Tibial nerve (tissue), 4 donors: ENCODE measurements at regions not wholly inside any gene's neighbourhood (a gene's known extent, or its start where the extent isn't known, plus 50 kb on each side); places are given as distances from the start of the nearest gene placed in this dataset.
"Not testable (repeated sequence)": the region's sequence is repeated elsewhere in the genome, so short reads cannot be mapped to it uniquely, and the experiment has no call there.

ENCODE experiments used
- DNase-seq, 2 donors: peaks; one replicate each; pipeline ENCODE4 v3.0.0-alpha.2; 2019; ENCODE audit warnings: low spot score in 2 of 2
- H3K27ac ChIP-seq, 4 donors: fragments of 200-600 bp; sonication (generic) in 3 of 4; one replicate each; pipeline ENCODE4 v1.5.1; 2017 to 2019; ENCODE audit warnings: mild to moderate bottlenecking in 1 of 4
- H3K27me3 ChIP-seq, 2 donors: fragments of 200-600 bp; sonication (generic) in 1 of 2; one replicate each; pipeline versions ENCODE4 v1.5.1 to v1.6.0; 2017 to 2019
- H3K36me3 ChIP-seq, 3 donors: fragments of 200-600 bp; sonication (generic); one replicate each; pipeline ENCODE4 v1.5.1; 2018 to 2019
- H3K4me1 ChIP-seq, 4 donors: fragments of 200-600 bp; sonication (generic) in 3 of 4; one replicate each; pipeline ENCODE4 v1.5.1; 2017 to 2019
- H3K4me3 ChIP-seq, 4 donors: fragments of 200-600 bp; sonication (generic) in 3 of 4; one replicate each; pipeline ENCODE4 v1.5.1; 2017 to 2019; ENCODE audit warnings: mild to moderate bottlenecking in 1 of 4, moderate library complexity in 1 of 4
- H3K9me3 ChIP-seq, 4 donors: fragments of 200-600 bp; sonication (generic) in 3 of 4; one replicate each; pipeline ENCODE4 v1.5.1; 2017 to 2019
- CTCF ChIP-seq, 5 experiments: fragments of 200-600 bp in 3 of 5; fragments of 450-650 bp in 2 of 5; sonication (generic) in 3 of 5; IDR thresholded peaks; one replicate each; pipeline ENCODE4 v1.5.1; 2016 to 2019; ENCODE audit warnings: antibody characterized with exemption in 5 of 5, mild to moderate bottlenecking in 3 of 5, moderate library complexity in 2 of 5
- EP300 ChIP-seq, 2 donors: sonication (generic); formaldehyde crosslinking; IDR thresholded peaks; one replicate each; pipeline ENCODE4 v1.6.1; 2017; ENCODE audit warnings: antibody characterized with exemption in 2 of 2, mild to moderate bottlenecking in 1 of 2
- POLR2A ChIP-seq, 2 donors: fragments of 450-650 bp; IDR thresholded peaks; one replicate each; pipeline ENCODE4 v1.6.1; 2017; ENCODE audit warnings: antibody characterized with exemption in 2 of 2, mild to moderate bottlenecking in 2 of 2, moderate library complexity in 2 of 2
- WGBS, 2 donors: methylation state at CpG; one replicate each; pipeline ENCODE4 v1.1.5; 2018; 5-methylcytosine and 5-hydroxymethylcytosine counted together

GRCh38 chr14:105952826-105953225 lies 426.4 kb downstream of the TMEM121 start:
- Histone ChIP-seq H3K27ac (no peak overlapping the region), H3K4me3 (no peak overlapping the region), H3K36me3 (no peaks in the 10 kb centered on the region), H3K4me1 (no peaks in the 10 kb centered on the region), H3K9me3 (peaks cover 0 to 15% (median 0%) of the 10 kb centered on the region in 4 donors), H3K27me3 (no peaks in the 10 kb centered on the region)
- 45 to 60% methylated on average over 1 of the region's 1 CpG for WGBS, 2 donors
- TF ChIP-seq CTCF (IDR thresholded peaks at IDR 0.05) (no peak), EP300 (IDR thresholded peaks at IDR 0.05) (no peak), POLR2A (IDR thresholded peaks at IDR 0.05) (no peak)
- DNase-seq = no peak

DNA sequence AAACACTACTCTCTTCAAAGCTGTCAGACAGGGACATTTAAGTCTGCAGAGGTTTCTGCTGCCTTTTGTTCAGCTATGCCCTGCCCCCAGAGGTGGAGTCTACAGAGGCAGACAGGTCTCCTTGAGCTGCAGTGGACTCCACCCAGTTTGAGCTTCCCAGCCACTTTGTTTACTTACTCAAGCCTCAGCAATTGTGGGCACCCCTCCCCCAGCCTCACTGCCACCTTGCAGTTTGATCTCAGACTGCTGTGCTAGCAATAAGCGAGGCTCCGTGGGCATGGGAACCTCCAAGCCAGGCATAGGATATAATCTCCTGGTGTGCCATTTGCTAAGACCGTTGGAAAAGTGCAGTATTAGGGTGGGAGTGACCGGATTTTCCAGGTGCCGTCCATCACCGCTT lies 435.2 kb downstream of the TMEM121 start:
- not testable (repeated sequence) for H3K4me1 ChIP-seq, H3K27me3 ChIP-seq, DNase-seq, H3K4me3 ChIP-seq, H3K36me3 ChIP-seq, H3K27ac ChIP-seq
- 80 to 84% methylated on average over 6 of the region's 6 CpGs for WGBS, 2 donors
- H3K9me3 ChIP-seq = peaks cover 0 to 20% (median 0%) of the 10 kb centered on the region in 4 donors

- TF ChIP-seq POLR2A (IDR thresholded peaks at IDR 0.05) = no peak
- Histone ChIP-seq H3K27ac (no peak overlapping the region), H3K36me3 (no peaks in the 10 kb centered on the region), H3K4me3 (no peak overlapping the region), H3K27me3 (no peaks in the 10 kb centered on the region), H3K9me3 (peaks cover 0 to 15% (median 0%) of the 10 kb centered on the region in 4 donors), H3K4me1 (no peaks in the 10 kb centered on the region)
- 77 to 82% methylated on average over 3 of the region's 3 CpGs for WGBS, 2 donors
- no peak for DNase-seq
Measured at GRCh38 chr14:105962532-105962931, 436.1 kb downstream of the TMEM121 start.

- Histone ChIP-seq H3K4me3 (no peak overlapping the region), H3K27me3 (no peaks in the 10 kb centered on the region), H3K36me3 (no peaks in the 10 kb centered on the region), H3K4me1 (no peaks in the 10 kb centered on the region), H3K9me3 (no peaks in the 10 kb centered on the region), H3K27ac (no peak overlapping the region)
- 67 to 72% methylated on average over 11 of the region's 11 CpGs for WGBS, 2 donors
- no peak for DNase-seq
- TF ChIP-seq POLR2A (IDR thresholded peaks at IDR 0.05) (no peak), EP300 (IDR thresholded peaks at IDR 0.05) (no peak), CTCF (IDR thresholded peaks at IDR 0.05) (no peak)
Measured at GRCh38 chr14:105968291-105968690, 441.9 kb downstream of the TMEM121 start.

- H3K9me3 ChIP-seq, H3K4me1 ChIP-seq, H3K4me3 ChIP-seq, H3K27ac ChIP-seq, H3K36me3 ChIP-seq, H3K27me3 ChIP-seq, DNase-seq: not testable (repeated sequence)
- WGBS, 2 donors = 59 to 61% methylated on average over 6 of the region's 6 CpGs
Measured at GRCh38 chr14:105969026-105969425, 442.6 kb downstream of the TMEM121 start.

DNA sequence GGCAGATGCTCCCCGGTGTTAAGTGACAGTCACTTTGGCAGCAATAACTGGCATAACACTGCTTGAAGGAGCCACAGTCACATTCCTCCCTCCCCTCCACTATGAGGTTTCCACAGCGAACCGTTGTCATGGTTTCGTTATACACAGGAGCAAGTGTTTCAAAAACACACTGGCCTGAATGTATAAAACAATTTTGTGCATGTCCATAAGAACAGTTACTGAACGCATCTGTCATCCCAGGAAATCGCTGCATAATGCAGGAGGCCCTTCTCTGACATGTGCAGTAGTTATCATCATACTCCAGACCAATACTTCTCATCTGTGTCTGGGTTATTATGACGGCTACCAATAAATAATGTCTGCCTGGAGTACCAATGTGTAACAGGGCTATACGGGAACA lies 444.4 kb downstream of the TMEM121 start:
- not testable (repeated sequence) for H3K27ac ChIP-seq, H3K4me1 ChIP-seq, H3K4me3 ChIP-seq, H3K9me3 ChIP-seq, DNase-seq, H3K27me3 ChIP-seq, H3K36me3 ChIP-seq
- WGBS, 2 donors = 85 to 90% methylated on average over 5 to 8 of the region's 8 CpGs

GRCh38 chr14:105971593-105972500 lies 445.5 kb downstream of the TMEM121 start:
- no peaks in the 10 kb centered on the region for H3K27me3 ChIP-seq
- TF ChIP-seq CTCF (IDR thresholded peaks at IDR 0.05) (no peak), EP300 (IDR thresholded peaks at IDR 0.05) (no peak), POLR2A (IDR thresholded peaks at IDR 0.05) (no peak)
- WGBS, 2 donors = 85 to 88% methylated on average over 35 of the region's 35 CpGs
- no peaks in the 10 kb centered on the region for H3K36me3 ChIP-seq
- no peak overlapping the region for H3K27ac ChIP-seq
- DNase-seq = no peak
- H3K4me3 ChIP-seq = no peak overlapping the region
- no peaks in the 10 kb centered on the region for H3K9me3 ChIP-seq
- no peaks in the 10 kb centered on the region for H3K4me1 ChIP-seq
